Peyer's patch (tissue), 4 donors: ENCODE measurements at regions not wholly inside any gene's neighbourhood (a gene's known extent, or its start where the extent isn't known, plus 50 kb on each side); places are given as distances from the start of the nearest gene placed in this dataset.

Source experiments
- DNase-seq, 3 donors: peaks; one replicate each; pipeline ENCODE4 v3.0.0-alpha.2; 2017 to 2019
- H3K27ac ChIP-seq, 4 donors: fragments of 200-600 bp; sonication (generic); one replicate each; pipeline ENCODE4 v1.5.1; 2016 to 2019
- H3K27me3 ChIP-seq, 2 donors: fragments of 200-600 bp; sonication (generic); one replicate each; pipeline ENCODE4 v1.5.1; 2019
- H3K36me3 ChIP-seq, 3 donors: fragments of 200-600 bp; sonication (generic); one replicate each; pipeline ENCODE4 v1.5.1; 2016 to 2019
- H3K4me1 ChIP-seq, 4 donors: fragments of 200-600 bp; sonication (generic); one replicate each; pipeline ENCODE4 v1.5.1; 2016 to 2019
- H3K4me3 ChIP-seq, 4 donors: fragments of 200-600 bp; sonication (generic); 1 replicate in 3 of 4; 2 replicates in 1 of 4; pipeline ENCODE4 v1.5.1; 2016 to 2019; ENCODE audit warnings: mild to moderate bottlenecking in 1 of 4
- H3K9me3 ChIP-seq, 4 donors: fragments of 200-600 bp; sonication (generic); one replicate each; pipeline ENCODE4 v1.5.1; 2016 to 2019; ENCODE audit warnings: mild to moderate bottlenecking in 1 of 4
- CTCF ChIP-seq, 6 experiments: fragments of 450-650 bp in 4 of 6; fragments of 200-600 bp in 2 of 6; sonication (generic) in 1 of 6; IDR thresholded peaks; one replicate each; pipeline ENCODE4 v1.5.1; 2017 to 2019; ENCODE audit warnings: antibody characterized with exemption in 6 of 6, mild to moderate bottlenecking in 3 of 6, moderate library complexity in 1 of 6
- POLR2A ChIP-seq, 2 donors: fragments of 450-650 bp; IDR thresholded peaks; one replicate each; pipeline ENCODE4 v1.5.1; 2017; ENCODE audit warnings: antibody characterized with exemption in 2 of 2, mild to moderate bottlenecking in 2 of 2, moderate library complexity in 2 of 2

GRCh38 chr13:111409413-111409812, 89.0 kb downstream of the TEX29 start:
- Histone ChIP-seq H3K4me1 (no peaks in the 10 kb centered on the region), H3K27me3 (no peaks in the 10 kb centered on the region), H3K9me3 (no peaks in the 10 kb centered on the region), H3K4me3 (no peak overlapping the region), H3K27ac (no peak overlapping the region), H3K36me3 (no peaks in the 10 kb centered on the region)
- no peak for TF ChIP-seq CTCF (IDR thresholded peaks at IDR 0.05)
- DNase-seq: no peak

- Histone ChIP-seq H3K4me3 (no peak overlapping the region), H3K27ac (no peak overlapping the region), H3K27me3 (no peaks in the 10 kb centered on the region), H3K36me3 (no peaks in the 10 kb centered on the region), H3K9me3 (no peaks in the 10 kb centered on the region), H3K4me1 (no peaks in the 10 kb centered on the region)
- TF ChIP-seq CTCF (IDR thresholded peaks at IDR 0.05) (no peak), POLR2A (IDR thresholded peaks at IDR 0.05) (no peak)
- no peak for DNase-seq
Observed at GRCh38 chr13:111410232-111411021, 90.0 kb downstream of the TEX29 start.

GRCh38 chr13:111411151-111411858, 90.9 kb downstream of the TEX29 start:
- no peak for TF ChIP-seq POLR2A (IDR thresholded peaks at IDR 0.05)
- TF ChIP-seq CTCF (IDR thresholded peaks at IDR 0.05): no peak
- no peaks in the 10 kb centered on the region for H3K27me3 ChIP-seq

GRCh38 chr13:111411919-111412650, 91.6 kb downstream of the TEX29 start:
- TF ChIP-seq CTCF (IDR thresholded peaks at IDR 0.05) (no peak), POLR2A (IDR thresholded peaks at IDR 0.05) (no peak)
- Histone ChIP-seq H3K4me3 (no peak overlapping the region), H3K36me3 (no peaks in the 10 kb centered on the region), H3K4me1 (no peaks in the 10 kb centered on the region), H3K27me3 (no peaks in the 10 kb centered on the region), H3K9me3 (no peaks in the 10 kb centered on the region), H3K27ac (no peak overlapping the region)
- DNase-seq: no peak

More at GRCh38 chr13:111411151-111411858, 90.9 kb downstream of the TEX29 start:
- Histone ChIP-seq H3K9me3 (no peaks in the 10 kb centered on the region), H3K36me3 (no peaks in the 10 kb centered on the region), H3K27ac (no peak overlapping the region), H3K4me1 (no peaks in the 10 kb centered on the region), H3K4me3 (no peak overlapping the region)
- no peak for DNase-seq

- no peaks in the 10 kb centered on the region for H3K36me3 ChIP-seq
- DNase-seq: peak in 2 of 3 donors; percentile 30 to 36
- H3K27me3 ChIP-seq: no peaks in the 10 kb centered on the region
- no peaks in the 10 kb centered on the region for H3K9me3 ChIP-seq
- H3K4me3 ChIP-seq: no peak overlapping the region
- H3K4me1 ChIP-seq: no peaks in the 10 kb centered on the region
- no peak overlapping the region for H3K27ac ChIP-seq
- TF ChIP-seq CTCF (IDR thresholded peaks at IDR 0.05) (no peak), POLR2A (IDR thresholded peaks at IDR 0.05) (no peak)
Observed at GRCh38 chr13:111413407-111414187, 93.2 kb downstream of the TEX29 start.
